ENCODE measurements at regions not wholly inside any gene's neighbourhood (a gene's known extent, or its start where the extent isn't known, plus 50 kb on each side); places are given as distances from the start of the nearest gene placed in this dataset.

DNA sequence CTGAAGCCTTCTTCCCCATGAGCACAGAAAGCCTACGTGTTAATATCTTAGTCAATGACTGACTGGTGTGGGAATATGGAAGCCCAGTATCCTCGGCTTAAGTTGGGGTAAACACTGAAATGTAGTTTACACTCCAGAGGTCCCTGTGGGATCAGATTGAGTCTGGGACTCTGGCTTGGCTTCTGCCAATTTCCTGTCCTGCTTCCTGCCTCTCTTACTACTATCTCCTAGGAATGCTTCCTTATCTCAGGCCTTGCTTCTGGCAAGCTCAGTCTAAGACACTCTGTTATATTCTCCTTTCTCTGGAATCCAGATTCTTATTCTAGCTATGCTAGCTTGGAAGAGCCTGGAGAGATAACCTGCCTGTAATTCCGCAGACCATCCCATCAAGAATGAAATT lies 174.0 kb upstream of the LDB2 start:
- no peaks in the 10 kb centered on the region for H3K9me2 ChIP-seq (replicated peaks; ENCODE audit: low read depth, low read length)
- no peak overlapping the region for H3K4me3 ChIP-seq (ENCODE audit: low read length, poor library complexity, severe bottlenecking)
- no peak overlapping the region for H3K4me2 ChIP-seq (ENCODE audit: low read depth, low read length, poor library complexity, severe bottlenecking)
- H3K4me1 ChIP-seq (ENCODE audit: insufficient read depth, low read length, poor library complexity, severe bottlenecking) = no peaks in the 10 kb centered on the region
- no peaks in the 10 kb centered on the region for H3K36me3 ChIP-seq (ENCODE audit: insufficient read depth, low read length)
- no peak overlapping the region for H2AFZ ChIP-seq (ENCODE audit: low read length)
- H3K9ac ChIP-seq (ENCODE audit: low read depth, low read length, poor library complexity, severe bottlenecking) = no peak overlapping the region
- H3K9me3 ChIP-seq (ENCODE audit: insufficient read depth, low read depth, low read length) = no peaks in the 10 kb centered on the region
- no peaks in the 10 kb centered on the region for H3K79me2 ChIP-seq (ENCODE audit: insufficient read depth, low read length)
- H3K27me3 ChIP-seq (ENCODE audit: insufficient read depth, low read length, poor library complexity, severe bottlenecking) = no peaks in the 10 kb centered on the region
- TF ChIP-seq EZH2phosphoT487 (IDR thresholded peaks at IDR 0.05; ENCODE audit: borderline replicate concordance) = no peak
- TF ChIP-seq, protein P1, sequence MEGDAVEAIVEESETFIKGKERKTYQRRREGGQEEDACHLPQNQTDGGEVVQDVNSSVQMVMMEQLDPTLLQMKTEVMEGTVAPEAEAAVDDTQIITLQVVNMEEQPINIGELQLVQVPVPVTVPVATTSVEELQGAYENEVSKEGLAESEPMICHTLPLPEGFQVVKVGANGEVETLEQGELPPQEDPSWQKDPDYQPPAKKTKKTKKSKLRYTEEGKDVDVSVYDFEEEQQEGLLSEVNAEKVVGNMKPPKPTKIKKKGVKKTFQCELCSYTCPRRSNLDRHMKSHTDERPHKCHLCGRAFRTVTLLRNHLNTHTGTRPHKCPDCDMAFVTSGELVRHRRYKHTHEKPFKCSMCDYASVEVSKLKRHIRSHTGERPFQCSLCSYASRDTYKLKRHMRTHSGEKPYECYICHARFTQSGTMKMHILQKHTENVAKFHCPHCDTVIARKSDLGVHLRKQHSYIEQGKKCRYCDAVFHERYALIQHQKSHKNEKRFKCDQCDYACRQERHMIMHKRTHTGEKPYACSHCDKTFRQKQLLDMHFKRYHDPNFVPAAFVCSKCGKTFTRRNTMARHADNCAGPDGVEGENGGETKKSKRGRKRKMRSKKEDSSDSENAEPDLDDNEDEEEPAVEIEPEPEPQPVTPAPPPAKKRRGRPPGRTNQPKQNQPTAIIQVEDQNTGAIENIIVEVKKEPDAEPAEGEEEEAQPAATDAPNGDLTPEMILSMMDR (conservative IDR thresholded peaks at IDR 0.05; ENCODE audit: low read length) = no peak
- H4K20me1 ChIP-seq (ENCODE audit: insufficient read depth, low read length, poor library complexity, severe bottlenecking) = no peaks in the 10 kb centered on the region
- H3F3A ChIP-seq (ENCODE audit: low read depth) = no peaks in the 10 kb centered on the region

DNA sequence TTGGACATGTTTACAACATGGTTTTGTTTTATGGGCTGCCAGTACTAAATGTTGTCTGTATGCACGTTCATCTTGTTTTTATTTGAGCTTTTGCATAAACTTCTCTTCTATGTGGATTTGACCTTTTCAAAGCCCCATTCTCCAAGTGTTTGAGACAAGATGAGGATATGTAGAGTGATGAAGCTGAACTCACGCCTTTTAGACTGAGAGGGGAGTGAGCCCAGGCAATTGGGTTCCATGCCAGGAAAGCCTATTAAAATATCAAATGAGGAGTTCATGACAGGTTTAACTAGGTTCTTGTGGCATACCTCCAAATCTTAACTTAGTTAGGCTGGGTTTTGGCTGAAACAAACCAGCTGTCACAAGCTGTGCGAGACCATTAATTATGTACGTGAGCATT lies 170.4 kb upstream of the LDB2 start:
- H4K20me1 ChIP-seq (ENCODE audit: insufficient read depth, low read length, poor library complexity, severe bottlenecking) = no peaks in the 10 kb centered on the region
- H3K27me3 ChIP-seq (ENCODE audit: insufficient read depth, low read length, poor library complexity, severe bottlenecking) = no peaks in the 10 kb centered on the region
- no peak overlapping the region for H3K4me3 ChIP-seq (ENCODE audit: low read length, poor library complexity, severe bottlenecking)
- no peaks in the 10 kb centered on the region for H3K4me1 ChIP-seq (ENCODE audit: insufficient read depth, low read length, poor library complexity, severe bottlenecking)
- no peaks in the 10 kb centered on the region for H3K36me3 ChIP-seq (ENCODE audit: insufficient read depth, low read length)
- H3K9me2 ChIP-seq (replicated peaks; ENCODE audit: low read depth, low read length) = no peaks in the 10 kb centered on the region
- H3K9me3 ChIP-seq (ENCODE audit: insufficient read depth, low read depth, low read length) = no peaks in the 10 kb centered on the region
- H3K9ac ChIP-seq (ENCODE audit: low read depth, low read length, poor library complexity, severe bottlenecking) = no peak overlapping the region
- no peak overlapping the region for H2AFZ ChIP-seq (ENCODE audit: low read length)
- H3K4me2 ChIP-seq (ENCODE audit: low read depth, low read length, poor library complexity, severe bottlenecking) = no peak overlapping the region
- H3K79me2 ChIP-seq (ENCODE audit: insufficient read depth, low read length) = no peaks in the 10 kb centered on the region
- TF ChIP-seq EZH2phosphoT487 (IDR thresholded peaks at IDR 0.05; ENCODE audit: borderline replicate concordance) = no peak
- TF ChIP-seq, protein P1 (conservative IDR thresholded peaks at IDR 0.05; ENCODE audit: low read length) = no peak
- no peaks in the 10 kb centered on the region for H3F3A ChIP-seq (ENCODE audit: low read depth)

DNA sequence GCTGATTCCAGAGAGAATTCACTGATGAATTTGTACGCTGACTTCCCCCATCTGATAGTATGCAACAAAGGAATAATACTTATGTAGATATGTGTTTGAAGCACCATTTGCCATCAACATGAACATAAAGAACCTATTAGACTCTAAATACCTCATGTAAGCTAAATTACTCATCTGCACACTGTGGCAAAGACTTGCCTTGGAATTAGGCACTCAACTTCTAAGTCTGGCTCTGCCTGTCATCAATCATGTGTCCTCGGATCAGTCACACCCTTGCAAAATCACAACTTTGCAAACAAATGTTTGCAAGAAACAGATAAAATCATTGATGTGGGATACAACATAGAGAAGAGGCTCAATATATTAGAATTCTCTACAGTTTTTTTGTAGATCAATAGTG lies 169.9 kb upstream of the LDB2 start:
- Histone ChIP-seq H3K4me2 (ENCODE audit: low read depth, low read length, poor library complexity, severe bottlenecking) (no peak overlapping the region), H2AFZ (ENCODE audit: low read length) (no peak overlapping the region), H3K27me3 (ENCODE audit: insufficient read depth, low read length, poor library complexity, severe bottlenecking) (no peaks in the 10 kb centered on the region), H3K4me1 (ENCODE audit: insufficient read depth, low read length, poor library complexity, severe bottlenecking) (no peaks in the 10 kb centered on the region), H3K79me2 (ENCODE audit: insufficient read depth, low read length) (no peaks in the 10 kb centered on the region), H3F3A (ENCODE audit: low read depth) (no peaks in the 10 kb centered on the region), H3K9me3 (ENCODE audit: insufficient read depth, low read depth, low read length) (no peaks in the 10 kb centered on the region), H3K9ac (ENCODE audit: low read depth, low read length, poor library complexity, severe bottlenecking) (no peak overlapping the region), H4K20me1 (ENCODE audit: insufficient read depth, low read length, poor library complexity, severe bottlenecking) (no peaks in the 10 kb centered on the region), H3K9me2 (replicated peaks; ENCODE audit: low read depth, low read length) (no peaks in the 10 kb centered on the region), H3K36me3 (ENCODE audit: insufficient read depth, low read length) (no peaks in the 10 kb centered on the region), H3K4me3 (ENCODE audit: low read length, poor library complexity, severe bottlenecking) (no peak overlapping the region)
- TF ChIP-seq EZH2phosphoT487 (IDR thresholded peaks at IDR 0.05; ENCODE audit: borderline replicate concordance) = no peak
- TF ChIP-seq, protein P1 (conservative IDR thresholded peaks at IDR 0.05; ENCODE audit: low read length) = no peak

All from Loucy (cell line).